IPS DF 6.9 (cell line): ENCODE measurements at regions not wholly inside any gene's neighbourhood (a gene's known extent, or its start where the extent isn't known, plus 50 kb on each side); places are given as distances from the start of the nearest gene placed in this dataset.
"Not testable (repeated sequence)": the region's sequence is repeated elsewhere in the genome, so short reads cannot be mapped to it uniquely, and the experiment has no call there.

Experiments used
- DNase-seq: peaks from one replicate; pipeline ENCODE4 v3.0.0-alpha.2; 2013; ENCODE audit warnings: low read depth, low spot score
- H3K27ac ChIP-seq: one replicate; pipeline ENCODE4 v1.5.1; 2013; ENCODE audit warnings: low read length, control low read depth
- H3K27me3 ChIP-seq: 2 replicates; pipeline ENCODE4 v1.6.1; 2013; ENCODE audit warnings: mild to moderate bottlenecking, low read length; ENCODE audit not compliant: control insufficient read depth, insufficient read depth
- H3K36me3 ChIP-seq: 2 replicates; pipeline ENCODE4 v1.6.1; 2013; ENCODE audit warnings: low read length; ENCODE audit not compliant: control insufficient read depth, insufficient read depth
- H3K4me1 ChIP-seq: 2 replicates; pipeline ENCODE4 v1.6.1; 2013; ENCODE audit warnings: low read length; ENCODE audit not compliant: control insufficient read depth, insufficient read depth
- H3K4me3 ChIP-seq: 2 replicates; pipeline ENCODE4 v1.5.1; 2013; ENCODE audit warnings: mild to moderate bottlenecking, low read length
- H3K9me3 ChIP-seq: 2 replicates; pipeline ENCODE4 v1.6.1; 2013; ENCODE audit warnings: low read length, inconsistent platforms; ENCODE audit not compliant: control insufficient read depth, insufficient read depth
- WGBS: extraction: QIAGEN DNeasy Blood & Tissue Kit; methylation state at CpG from one replicate; pipeline ENCODE4 v1.1.7; 2013; ENCODE audit warnings: mixed read lengths, missing lambda C conversion rate; ENCODE audit not compliant: insufficient read length, insufficient coverage; 5-methylcytosine and 5-hydroxymethylcytosine counted together

- Histone ChIP-seq H3K27ac (no peak overlapping the region), H3K4me3 (no peak overlapping the region), H3K36me3 (no peaks in the 10 kb centered on the region), H3K4me1 (no peaks in the 10 kb centered on the region), H3K27me3 (no peaks in the 10 kb centered on the region), H3K9me3 (no peaks in the 10 kb centered on the region)
- WGBS, result no CpG with 5 or more reads among the region's 2 CpGs
- no peak for DNase-seq
These were observed 240.1 kb upstream of the NFIA start for GRCh38 chr1:60842304-60842703.

GRCh38 chr1:60841116-60842046 lies 241.0 kb upstream of the NFIA start:
- WGBS, result no CpG with 5 or more reads among the region's 5 CpGs
- Histone ChIP-seq H3K27ac (no peak overlapping the region), H3K4me1 (no peaks in the 10 kb centered on the region), H3K4me3 (no peak overlapping the region), H3K27me3 (no peaks in the 10 kb centered on the region), H3K36me3 (no peaks in the 10 kb centered on the region), H3K9me3 (no peaks in the 10 kb centered on the region)
- DNase-seq, result no peak

- not testable (repeated sequence) for H3K27ac ChIP-seq, H3K9me3 ChIP-seq, H3K4me3 ChIP-seq, H3K27me3 ChIP-seq, H3K4me1 ChIP-seq, H3K36me3 ChIP-seq, DNase-seq
- no CpG with 5 or more reads among the region's 2 CpGs for WGBS
These were observed 241.9 kb upstream of the NFIA start for GRCh38 chr1:60840476-60840875.

- Histone ChIP-seq H3K36me3 (no peaks in the 10 kb centered on the region), H3K4me3 (no peak overlapping the region), H3K4me1 (no peaks in the 10 kb centered on the region), H3K27me3 (no peaks in the 10 kb centered on the region), H3K9me3 (no peaks in the 10 kb centered on the region), H3K27ac (no peak overlapping the region)
- DNase-seq, result no peak
- no CpG with 5 or more reads among the region's 5 CpGs for WGBS
These were observed 246.7 kb upstream of the NFIA start for GRCh38 chr1:60835649-60836048.

- H3K4me1 ChIP-seq, result no peaks in the 10 kb centered on the region
- no peak for DNase-seq
- WGBS, result no CpG with 5 or more reads among the region's 3 CpGs
These were observed 249.2 kb upstream of the NFIA start for GRCh38 chr1:60833173-60833572.

GRCh38 chr1:60832367-60832766 lies 250.0 kb upstream of the NFIA start:
- Histone ChIP-seq H3K27me3 (no peaks in the 10 kb centered on the region), H3K27ac (no peak overlapping the region), H3K4me1 (no peaks in the 10 kb centered on the region), H3K4me3 (no peak overlapping the region), H3K9me3 (no peaks in the 10 kb centered on the region), H3K36me3 (no peaks in the 10 kb centered on the region)
- DNase-seq, result no peak
- WGBS, result no CpG with 5 or more reads among the region's 3 CpGs

More at GRCh38 chr1:60833173-60833572, 249.2 kb upstream of the NFIA start:
- no peak overlapping the region for H3K27ac ChIP-seq
- no peak overlapping the region for H3K4me3 ChIP-seq
- no peaks in the 10 kb centered on the region for H3K27me3 ChIP-seq
- no peaks in the 10 kb centered on the region for H3K36me3 ChIP-seq
- no peaks in the 10 kb centered on the region for H3K9me3 ChIP-seq

- Histone ChIP-seq H3K36me3 (no peaks in the 10 kb centered on the region), H3K4me3 (no peak overlapping the region), H3K9me3 (no peaks in the 10 kb centered on the region), H3K27me3 (no peaks in the 10 kb centered on the region), H3K4me1 (no peaks in the 10 kb centered on the region), H3K27ac (no peak overlapping the region)
- DNase-seq, result no peak
- no CpG with 5 or more reads among the region's 3 CpGs for WGBS
These were observed 250.6 kb upstream of the NFIA start for GRCh38 chr1:60831780-60832179.

GRCh38 chr1:60828944-60829343 lies 253.4 kb upstream of the NFIA start:
- WGBS, result no CpG with 5 or more reads among the region's 3 CpGs
- Histone ChIP-seq H3K4me1 (no peaks in the 10 kb centered on the region), H3K9me3 (no peaks in the 10 kb centered on the region), H3K4me3 (no peak overlapping the region), H3K36me3 (no peaks in the 10 kb centered on the region), H3K27me3 (no peaks in the 10 kb centered on the region), H3K27ac (no peak overlapping the region)
- no peak for DNase-seq

- H3K27me3 ChIP-seq, result no peaks in the 10 kb centered on the region
- no CpG with 5 or more reads among the region's 2 CpGs for WGBS
These were observed 255.9 kb upstream of the NFIA start for GRCh38 chr1:60826320-60827094.

GRCh38 chr1:60825593-60825992 lies 256.8 kb upstream of the NFIA start:
- no peaks in the 10 kb centered on the region for H3K36me3 ChIP-seq
- no peaks in the 10 kb centered on the region for H3K4me1 ChIP-seq
- H3K27me3 ChIP-seq, result no peaks in the 10 kb centered on the region
- no peak overlapping the region; the same call in 1 of the 2 replicates for H3K4me3 ChIP-seq
- WGBS, result no CpG with 5 or more reads among the region's 1 CpG
- no peak for DNase-seq
- no peak overlapping the region for H3K27ac ChIP-seq
- H3K9me3 ChIP-seq, result no peaks in the 10 kb centered on the region

More at GRCh38 chr1:60826320-60827094, 255.9 kb upstream of the NFIA start:
- Histone ChIP-seq H3K9me3 (no peaks in the 10 kb centered on the region), H3K27ac (no peak overlapping the region), H3K36me3 (no peaks in the 10 kb centered on the region), H3K4me1 (no peaks in the 10 kb centered on the region), H3K4me3 (no peak overlapping the region)
- no peak for DNase-seq
